ENCODE measurements at regions not wholly inside any gene's neighbourhood (a gene's known extent, or its start where the extent isn't known, plus 50 kb on each side); places are given as distances from the start of the nearest gene placed in this dataset.
"Not testable (repeated sequence)": the region's sequence is repeated elsewhere in the genome, so short reads cannot be mapped to it uniquely, and the experiment has no call there.

- not testable (repeated sequence) for DNase-seq
Observed at GRCh38 chr3:26284503-26284902, 338.1 kb upstream of the LRRC3B start.

GRCh38 chr3:26291840-26292239 lies 330.7 kb upstream of the LRRC3B start:
- DNase-seq: no peak

- DNase-seq: no peak
Observed at GRCh38 chr3:26292780-26293179, 329.8 kb upstream of the LRRC3B start.

GRCh38 chr3:26293329-26293844 lies 329.2 kb upstream of the LRRC3B start:
- no peak for DNase-seq

GRCh38 chr3:26307192-26307591 lies 315.4 kb upstream of the LRRC3B start:
- no peak for DNase-seq

GRCh38 chr3:26307787-26308186 lies 314.8 kb upstream of the LRRC3B start:
- no peak for DNase-seq

GRCh38 chr3:26308454-26308853 lies 314.1 kb upstream of the LRRC3B start:
- no peak for DNase-seq

GRCh38 chr3:26309536-26309935 lies 313.0 kb upstream of the LRRC3B start:
- DNase-seq: not testable (repeated sequence)

- no peak for DNase-seq
Observed at GRCh38 chr3:26312816-26313215, 309.8 kb upstream of the LRRC3B start.

- DNase-seq: no peak
Observed at GRCh38 chr3:26316472-26316871, 306.1 kb upstream of the LRRC3B start.

- DNase-seq: not testable (repeated sequence)
Observed at GRCh38 chr3:26323741-26324140, 298.8 kb upstream of the LRRC3B start.

- DNase-seq: no peak
Observed at GRCh38 chr3:26340001-26340400, 282.6 kb upstream of the LRRC3B start.

- DNase-seq: no peak
Observed at GRCh38 chr3:26343647-26344046, 278.9 kb upstream of the LRRC3B start.

- no peak for DNase-seq
Observed at GRCh38 chr3:26345613-26346012, 277.0 kb upstream of the LRRC3B start.

- DNase-seq: no peak
Observed at GRCh38 chr3:26346497-26346896, 276.1 kb upstream of the LRRC3B start.

- DNase-seq: no peak
Observed at GRCh38 chr3:26347150-26347549, 275.4 kb upstream of the LRRC3B start.

GRCh38 chr3:26350853-26351252 lies 271.7 kb upstream of the LRRC3B start:
- no peak for DNase-seq

GRCh38 chr3:26353097-26353496 lies 269.5 kb upstream of the LRRC3B start:
- DNase-seq: peak; percentile 57

GRCh38 chr3:26358405-26358804 lies 264.2 kb upstream of the LRRC3B start:
- no peak for DNase-seq

GRCh38 chr3:26365706-26366105 lies 256.9 kb upstream of the LRRC3B start:
- DNase-seq: peak; percentile 7

GRCh38 chr3:26368312-26368711 lies 254.3 kb upstream of the LRRC3B start:
- DNase-seq: no peak

- DNase-seq: no peak
Observed at GRCh38 chr3:26369133-26369532, 253.4 kb upstream of the LRRC3B start.

GRCh38 chr3:26375843-26376530 lies 246.6 kb upstream of the LRRC3B start:
- DNase-seq: no peak

GRCh38 chr3:26381411-26381810 lies 241.2 kb upstream of the LRRC3B start:
- no peak for DNase-seq

GRCh38 chr3:26406636-26407035 lies 215.9 kb upstream of the LRRC3B start:
- DNase-seq: no peak
